Fibroblast of pulmonary artery (primary cell): ENCODE measurements at regions not wholly inside any gene's neighbourhood (a gene's known extent, or its start where the extent isn't known, plus 50 kb on each side); places are given as distances from the start of the nearest gene placed in this dataset.

Experiments used
- DNase-seq: peaks from one replicate; pipeline ENCODE4 v3.0.0-alpha.2; 2010; ENCODE audit warnings: low read depth
- H3K4me3 ChIP-seq: replicated peaks from 2 replicates; pipeline ENCODE4 v1.5.1; 2011; ENCODE audit warnings: low read depth, mild to moderate bottlenecking, control low read depth, low read length, moderate library complexity
- CTCF ChIP-seq: IDR thresholded peaks from 2 replicates; pipeline ENCODE4 v1.5.1; 2011; ENCODE audit warnings: mild to moderate bottlenecking, control low read depth, low read length, inconsistent platforms; ENCODE audit errors: missing control alignments

GRCh38 chr10:123295644-123296043 lies 141.4 kb downstream of the BUB3 start:
- H3K4me3 ChIP-seq = no peak overlapping the region
- no peak for DNase-seq
- TF ChIP-seq CTCF = no peak

- H3K4me3 ChIP-seq = no peak overlapping the region
- DNase-seq = no peak
- TF ChIP-seq CTCF = no peak
Observed at GRCh38 chr10:123297175-123297574, 143.0 kb downstream of the BUB3 start.

DNA sequence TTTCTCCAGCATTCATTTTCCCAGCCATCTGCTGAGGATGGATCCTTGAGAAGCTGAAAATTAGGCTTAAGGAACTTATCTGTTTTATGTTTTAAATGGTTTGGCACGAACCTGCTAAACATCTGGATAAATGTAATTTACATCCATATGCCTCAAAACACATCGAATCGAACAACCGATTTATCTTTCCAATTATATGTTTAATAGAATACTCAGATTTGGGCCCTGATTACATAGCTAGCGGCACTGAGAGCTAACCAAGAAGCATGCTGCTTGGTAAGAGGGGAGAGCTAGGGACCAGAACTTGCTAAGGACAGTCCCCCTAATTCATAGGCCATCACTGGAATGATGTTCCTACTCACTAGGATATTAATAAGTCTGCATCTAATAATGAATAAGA lies 144.4 kb downstream of the BUB3 start:
- TF ChIP-seq CTCF = no peak
- DNase-seq = no peak
- no peak overlapping the region for H3K4me3 ChIP-seq

DNA sequence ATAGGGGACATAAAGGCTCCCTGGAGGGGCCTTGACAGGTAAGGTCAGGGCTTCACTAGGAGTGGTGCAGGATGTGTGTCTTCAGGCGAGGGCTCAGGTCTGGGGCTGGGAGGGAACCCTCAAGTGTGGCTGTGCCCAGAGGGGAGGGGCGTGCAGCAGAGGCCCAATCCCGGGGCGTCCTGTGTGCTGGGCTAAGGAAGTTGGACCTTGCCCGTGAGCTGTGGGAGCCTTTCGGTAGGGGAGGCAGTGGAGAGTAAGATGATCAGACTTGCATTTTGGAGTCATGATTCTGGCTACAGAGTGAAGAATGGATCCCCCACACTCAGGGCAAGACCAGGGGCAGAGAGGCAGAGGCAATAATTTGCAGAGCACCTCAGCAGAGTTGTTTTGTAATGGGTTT lies 145.4 kb downstream of the BUB3 start:
- no peak for DNase-seq
- H3K4me3 ChIP-seq = no peak overlapping the region
- no peak for TF ChIP-seq CTCF

GRCh38 chr10:123301077-123301857 lies 147.1 kb downstream of the BUB3 start:
- TF ChIP-seq CTCF = no peak
- DNase-seq = peak; percentile 37
- H3K4me3 ChIP-seq = no peak overlapping the region

GRCh38 chr10:123303581-123304337 lies 149.6 kb downstream of the BUB3 start:
- H3K4me3 ChIP-seq = no peak overlapping the region
- no peak for DNase-seq
- TF ChIP-seq CTCF = no peak

- no peak overlapping the region for H3K4me3 ChIP-seq
- TF ChIP-seq CTCF = no peak
- no peak for DNase-seq
Observed at GRCh38 chr10:123305671-123306070, 151.5 kb downstream of the BUB3 start.
